ENCODE measurements at regions not wholly inside any gene's neighbourhood (a gene's known extent, or its start where the extent isn't known, plus 50 kb on each side); places are given as distances from the start of the nearest gene placed in this dataset.

- no peak for TF ChIP-seq CTCF (IDR thresholded peaks at IDR 0.05; ENCODE audit: insufficient read depth, low read length)
- DNase-seq (ENCODE audit: low read depth) = no peak
- no peak overlapping the region for H3K4me3 ChIP-seq (ENCODE audit: low read depth, low read length)
These were observed 139.0 kb downstream of the ZFP36L2 start for GRCh38 chr2:43087413-43087812.

- DNase-seq (ENCODE audit: low read depth) = peak; percentile 100
- no peak for TF ChIP-seq CTCF (IDR thresholded peaks at IDR 0.05; ENCODE audit: insufficient read depth, low read length)
- no peak overlapping the region for H3K4me3 ChIP-seq (ENCODE audit: low read depth, low read length)
These were observed 139.8 kb downstream of the ZFP36L2 start for GRCh38 chr2:43086451-43087221.

- TF ChIP-seq CTCF (IDR thresholded peaks at IDR 0.05; ENCODE audit: insufficient read depth, low read length) = no peak
- peak; percentile 55 for DNase-seq (ENCODE audit: low read depth)
- no peak overlapping the region for H3K4me3 ChIP-seq (ENCODE audit: low read depth, low read length)
These were observed 140.5 kb downstream of the ZFP36L2 start for GRCh38 chr2:43085929-43086328.

- no peak overlapping the region for H3K4me3 ChIP-seq (ENCODE audit: low read depth, low read length)
- DNase-seq (ENCODE audit: low read depth) = no peak
- TF ChIP-seq CTCF (IDR thresholded peaks at IDR 0.05; ENCODE audit: insufficient read depth, low read length) = no peak
These were observed 140.9 kb downstream of the ZFP36L2 start for GRCh38 chr2:43085505-43085904.

GRCh38 chr2:43084699-43085091 lies 141.7 kb downstream of the ZFP36L2 start:
- DNase-seq (ENCODE audit: low read depth) = peak; percentile 90
- no peak for TF ChIP-seq CTCF (IDR thresholded peaks at IDR 0.05; ENCODE audit: insufficient read depth, low read length)

GRCh38 chr2:43083710-43084698 lies 142.4 kb downstream of the ZFP36L2 start:
- H3K4me3 ChIP-seq (ENCODE audit: low read depth, low read length) = no peak overlapping the region
- no peak for TF ChIP-seq CTCF (IDR thresholded peaks at IDR 0.05; ENCODE audit: insufficient read depth, low read length)
- peak; percentile 78 for DNase-seq (ENCODE audit: low read depth)

More at GRCh38 chr2:43084699-43085091, 141.7 kb downstream of the ZFP36L2 start:
- H3K4me3 ChIP-seq (ENCODE audit: low read depth, low read length) = no peak overlapping the region

Measured in fibroblast of the aortic adventitia (primary cell).